Endothelial cell of umbilical vein (primary cell): ENCODE measurements at regions not wholly inside any gene's neighbourhood (a gene's known extent, or its start where the extent isn't known, plus 50 kb on each side); places are given as distances from the start of the nearest gene placed in this dataset.

Experiments used
- CTCF ChIP-seq, 2 donors: IDR thresholded peaks; 1 replicate in 1 of 2; 2 replicates in 1 of 2; pipeline ENCODE4 v1.5.1; 2011; ENCODE audit warnings: low read length in 2 of 2, mild to moderate bottlenecking in 2 of 2, moderate library complexity in 2 of 2, control low read depth in 1 of 2, inconsistent platforms in 1 of 2, low read depth in 1 of 2; ENCODE audit not compliant: insufficient read depth in 1 of 2; ENCODE audit errors: extremely low read depth in 1 of 2
- EZH2 ChIP-seq: IDR thresholded peaks from 2 replicates; pipeline ENCODE4 v1.6.1; 2012; ENCODE audit warnings: borderline replicate concordance, low read depth, mild to moderate bottlenecking, moderate library complexity, low read length, inconsistent platforms; ENCODE audit not compliant: severe bottlenecking

- TF ChIP-seq CTCF (IDR thresholded peaks at IDR 0.05; ENCODE audit: extremely low read depth in 1 of 2, insufficient read depth in 1 of 2, low read depth in 1 of 2, low read length in 2 of 2) (no peak), EZH2 (no peak)
Measured at GRCh38 chr17:34811561-34811960, 149.7 kb downstream of the CCT6B start.
